GM21737 (cell line): ENCODE measurements at regions not wholly inside any gene's neighbourhood (a gene's known extent, or its start where the extent isn't known, plus 50 kb on each side); places are given as distances from the start of the nearest gene placed in this dataset.

Experiments
- ATAC-seq: cut with Tn5 transposase; IDR thresholded peaks from one replicate; pipeline ENCODE4 v1.9.1; 2021; ENCODE audit warnings: mild to moderate bottlenecking, moderate library complexity; ENCODE audit not compliant: unreplicated experiment

- no peak for ATAC-seq
Measured at GRCh38 chr20:39890697-39891096, 798.3 kb downstream of the MAFB start.

- no peak for ATAC-seq
Measured at GRCh38 chr20:39888310-39888709, 800.7 kb downstream of the MAFB start.

- ATAC-seq, result no peak
Measured at GRCh38 chr20:39886650-39887190, 802.3 kb downstream of the MAFB start.

GRCh38 chr20:39885975-39886649 is 802.9 kb downstream of the MAFB start:
- no peak for ATAC-seq

GRCh38 chr20:39882806-39883205 is 806.2 kb downstream of the MAFB start:
- no peak for ATAC-seq

- ATAC-seq, result no peak
Measured at GRCh38 chr20:39880890-39881289, 808.1 kb downstream of the MAFB start.

GRCh38 chr20:39879296-39879695 is 809.7 kb downstream of the MAFB start:
- no peak for ATAC-seq

- no peak for ATAC-seq
Measured at GRCh38 chr20:39878809-39879208, 810.2 kb downstream of the MAFB start.

- no peak for ATAC-seq
Measured at GRCh38 chr20:39878320-39878719, 810.7 kb downstream of the MAFB start.

GRCh38 chr20:39877788-39878187 is 811.2 kb downstream of the MAFB start:
- no peak for ATAC-seq

- no peak for ATAC-seq
Measured at GRCh38 chr20:39876976-39877635, 811.9 kb downstream of the MAFB start.

- ATAC-seq, result no peak
Measured at GRCh38 chr20:39875492-39876110, 813.4 kb downstream of the MAFB start.

- ATAC-seq, result no peak
Measured at GRCh38 chr20:39874049-39874893, 814.8 kb downstream of the MAFB start.

GRCh38 chr20:39873286-39873685 is 815.8 kb downstream of the MAFB start:
- ATAC-seq, result no peak

- ATAC-seq, result no peak
Measured at GRCh38 chr20:39871013-39871412, 818.0 kb downstream of the MAFB start.

- no peak for ATAC-seq
Measured at GRCh38 chr20:39865446-39865845, 823.6 kb downstream of the MAFB start.

GRCh38 chr20:39862470-39862891 is 826.6 kb downstream of the MAFB start:
- no peak for ATAC-seq

GRCh38 chr20:39861381-39861780 is 827.7 kb downstream of the MAFB start:
- ATAC-seq, result no peak

- no peak for ATAC-seq
Measured at GRCh38 chr20:39857835-39858234, 831.2 kb downstream of the MAFB start.

- no peak for ATAC-seq
Measured at GRCh38 chr20:39857187-39857586, 831.8 kb downstream of the MAFB start.

- no peak for ATAC-seq
Measured at GRCh38 chr20:39855799-39856198, 833.2 kb downstream of the MAFB start.
